ENCODE measurements at regions not wholly inside any gene's neighbourhood (a gene's known extent, or its start where the extent isn't known, plus 50 kb on each side); places are given as distances from the start of the nearest gene placed in this dataset.

DNA sequence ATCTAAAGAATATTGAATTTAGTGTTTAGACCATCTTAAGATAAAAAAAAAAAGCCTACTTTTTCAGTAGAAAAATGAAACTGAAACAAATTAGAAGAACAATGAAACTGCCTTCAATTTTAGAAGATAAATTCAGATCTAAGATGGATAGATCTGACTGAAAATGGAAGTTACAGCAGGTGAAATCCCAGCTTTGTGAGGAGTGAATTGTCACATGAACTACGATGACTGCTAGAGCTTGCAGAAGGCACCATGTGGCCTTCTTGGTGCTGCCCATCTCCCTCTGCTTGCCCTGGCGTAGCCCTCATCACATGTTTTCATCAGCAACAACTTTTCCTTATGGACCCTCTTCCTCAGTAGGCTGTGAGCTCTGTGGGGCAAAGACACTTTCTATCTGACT lies 51.4 kb upstream of the EMCN start:
- no peak for DNase-seq (ENCODE audit: low read depth in 3 of 3, low spot score in 2 of 3)

Measured in right renal cortex interstitium (tissue), 3 donors.